Right hindlimb (tissue), 1 donor: ENCODE measurements at regions not wholly inside any gene's neighbourhood (a gene's known extent, or its start where the extent isn't known, plus 50 kb on each side); places are given as distances from the start of the nearest gene placed in this dataset.

Experiments used
- DNase-seq: peaks from one replicate; pipeline ENCODE4 v3.0.0-alpha.2; 2018

DNA sequence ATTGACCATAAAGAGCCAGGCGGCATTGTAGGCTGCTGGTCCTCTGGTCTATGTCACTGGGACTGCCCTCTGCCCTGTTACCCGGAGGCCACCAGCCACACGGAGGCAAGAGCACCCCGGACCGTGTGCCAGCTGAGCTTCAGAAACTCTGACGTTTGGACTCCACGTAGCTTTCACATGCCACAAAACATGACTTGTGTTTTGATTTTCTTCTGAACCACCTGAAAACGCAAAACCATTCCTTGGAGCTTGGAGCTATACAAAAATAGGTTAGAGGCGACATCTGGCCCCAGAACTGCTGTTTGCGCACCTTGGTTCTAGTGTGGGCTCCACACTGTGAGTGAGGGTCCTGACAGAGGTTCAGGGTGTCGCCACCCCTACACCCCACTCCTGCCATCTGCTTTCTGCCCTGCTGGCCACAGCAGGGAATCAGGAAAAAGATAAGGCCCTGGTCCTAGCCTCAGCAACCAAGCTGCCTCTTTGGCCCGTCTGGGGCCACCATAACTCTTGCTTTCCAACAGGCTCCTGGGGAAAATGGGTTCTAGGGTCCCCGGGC lies 151.3 kb upstream of the IRX2 start:
- no peak for DNase-seq

DNA sequence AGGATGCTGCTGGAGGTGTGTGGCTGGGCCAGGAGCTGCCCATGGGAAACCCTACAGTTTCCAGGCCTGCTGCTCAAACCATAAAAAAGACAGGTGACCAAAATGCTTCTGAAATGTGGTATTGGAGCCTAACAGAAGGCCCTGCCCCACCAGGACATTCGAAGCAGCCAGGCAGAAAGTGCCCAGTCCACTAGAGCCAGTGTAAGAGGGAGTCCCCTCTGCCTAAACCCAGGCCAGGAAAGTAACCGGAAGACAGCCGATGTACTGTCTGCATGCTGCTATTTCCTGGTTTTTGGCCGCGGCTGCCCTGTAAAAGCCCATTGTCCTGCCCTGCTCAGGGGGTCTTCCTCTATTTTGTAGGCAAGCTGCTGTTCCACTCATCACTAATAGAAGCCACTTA lies 150.7 kb upstream of the IRX2 start:
- no peak for DNase-seq

DNA sequence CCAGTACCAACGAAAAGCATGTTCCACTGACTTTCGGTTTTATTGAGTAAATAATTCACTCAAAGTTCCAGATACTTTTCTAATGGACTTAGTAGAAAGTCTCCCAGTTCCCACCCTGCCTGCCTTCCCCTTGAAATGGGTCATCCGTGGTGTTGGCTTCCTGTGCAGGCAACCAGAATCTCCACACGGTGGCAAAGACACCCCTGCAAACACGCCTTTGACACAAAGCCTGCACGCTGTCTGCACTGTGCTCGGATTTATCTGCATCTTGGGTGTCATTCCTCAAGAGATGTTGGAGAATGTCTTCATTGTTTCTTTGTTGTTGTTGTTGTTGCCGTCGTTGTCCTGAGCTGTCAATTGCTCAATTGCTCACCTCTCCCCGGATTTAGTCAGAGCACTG lies 150.0 kb upstream of the IRX2 start:
- DNase-seq = no peak

DNA sequence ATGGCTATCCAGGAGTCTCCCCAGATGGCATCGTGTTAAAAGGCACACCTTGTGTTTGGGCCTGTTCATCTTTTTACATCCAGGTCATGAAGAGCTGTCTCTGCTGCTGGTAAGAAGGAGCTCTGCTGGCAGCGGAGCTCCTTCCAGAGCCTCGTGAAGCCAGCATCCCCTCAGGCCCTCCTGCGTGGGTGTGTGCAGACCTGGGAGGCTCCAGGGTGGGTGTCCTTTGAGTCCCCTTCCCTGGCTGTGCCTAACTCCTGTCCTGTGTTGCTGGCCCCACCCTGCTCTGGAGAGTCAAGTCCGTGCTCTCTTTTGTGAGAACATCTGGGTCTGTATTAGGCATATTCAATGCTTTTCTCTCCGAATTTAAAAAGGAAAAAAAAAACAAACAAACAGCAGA lies 149.6 kb upstream of the IRX2 start:
- no peak for DNase-seq

DNA sequence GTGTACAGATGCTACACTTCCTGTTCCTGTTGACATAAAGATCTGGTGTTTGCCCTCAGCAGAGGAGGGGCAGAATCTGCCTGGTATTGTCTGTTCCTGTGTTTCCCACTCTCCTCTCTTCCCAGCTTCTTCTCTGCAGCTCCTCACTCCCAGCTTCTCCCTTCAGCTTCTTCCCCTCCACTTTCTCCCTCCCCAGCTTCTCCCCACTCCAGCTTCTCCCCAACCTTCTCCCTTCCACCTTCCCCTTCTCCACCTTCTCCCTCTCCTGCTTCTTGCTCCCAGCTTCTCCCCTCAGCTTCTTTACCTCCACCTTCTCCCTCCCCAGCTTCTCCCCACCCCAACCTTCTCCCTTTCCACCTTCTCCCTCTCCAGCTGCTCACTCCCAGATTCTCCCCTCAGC lies 148.9 kb upstream of the IRX2 start:
- no peak for DNase-seq

DNA sequence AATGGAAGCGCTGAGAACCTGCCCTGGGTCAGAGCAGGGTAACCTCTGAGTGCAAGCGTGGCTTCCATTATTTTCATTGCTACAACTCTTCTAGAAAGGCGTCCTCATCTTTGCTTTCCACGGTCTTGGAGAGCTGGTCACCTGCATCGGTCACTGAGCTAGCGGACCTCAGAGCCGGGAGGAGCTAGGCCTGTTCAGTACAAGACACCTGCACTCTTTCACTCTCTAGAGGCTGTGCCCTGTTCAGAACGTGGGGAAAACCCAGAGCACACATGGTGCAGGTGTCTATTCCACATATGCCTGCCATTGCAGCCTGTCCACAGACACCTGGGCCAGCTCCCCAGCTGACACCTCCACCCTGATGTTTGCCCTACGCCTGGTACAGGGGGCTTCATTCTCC lies 147.8 kb upstream of the IRX2 start:
- DNase-seq = no peak

DNA sequence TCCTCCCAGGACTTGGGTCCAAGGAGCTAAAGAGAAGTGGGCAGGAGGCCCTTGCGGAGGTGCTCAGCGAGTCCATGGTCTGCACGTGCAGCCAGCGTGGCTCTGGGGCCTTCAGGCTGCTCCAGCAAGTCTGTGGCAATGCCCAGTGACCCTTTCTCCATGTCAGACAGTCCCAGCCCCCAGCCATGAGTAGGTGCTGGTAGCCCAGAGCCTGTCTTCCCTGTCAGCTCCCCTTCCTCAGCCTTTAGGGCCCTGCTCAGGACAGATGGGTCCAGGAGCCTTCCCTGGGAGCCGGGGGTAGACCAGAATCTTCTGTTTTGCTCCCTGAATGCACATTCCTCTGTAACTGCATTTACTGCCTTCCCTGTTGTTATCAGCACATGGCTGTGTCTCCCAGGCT lies 147.2 kb upstream of the IRX2 start:
- DNase-seq = no peak

DNA sequence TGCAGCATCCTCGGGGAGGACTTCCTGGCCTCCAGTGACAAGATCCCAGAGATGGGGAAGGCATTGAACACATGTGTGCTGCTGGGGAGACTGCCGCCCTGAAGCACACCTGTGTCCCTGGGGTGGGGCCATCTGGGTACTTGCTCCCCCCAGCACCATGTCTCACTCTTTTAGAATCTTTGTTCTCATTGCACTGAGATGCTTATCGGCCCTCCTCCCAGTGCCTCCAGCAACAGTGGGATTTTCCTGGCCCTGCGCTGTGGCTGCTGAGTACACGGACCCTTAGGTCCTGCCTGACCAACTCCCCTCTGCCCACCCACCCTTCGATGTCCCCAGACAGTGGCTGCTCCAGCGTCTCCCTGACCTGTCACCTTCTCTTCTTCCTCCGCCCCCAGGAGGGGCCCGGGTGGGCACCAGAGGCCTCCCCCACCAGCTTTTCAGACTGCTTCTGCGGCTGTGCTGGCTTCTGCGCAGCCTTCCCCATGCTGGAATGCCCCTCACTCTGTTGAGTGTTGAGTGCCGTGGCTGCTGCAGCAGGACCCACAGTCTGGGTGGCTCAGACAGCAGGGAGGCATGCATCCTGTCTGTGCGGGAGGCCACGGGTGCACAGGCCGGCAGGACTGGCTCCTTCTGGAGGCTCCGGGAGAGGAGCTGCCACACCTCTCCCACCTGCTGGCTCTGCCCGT lies 145.9 kb upstream of the IRX2 start:
- no peak for DNase-seq

DNA sequence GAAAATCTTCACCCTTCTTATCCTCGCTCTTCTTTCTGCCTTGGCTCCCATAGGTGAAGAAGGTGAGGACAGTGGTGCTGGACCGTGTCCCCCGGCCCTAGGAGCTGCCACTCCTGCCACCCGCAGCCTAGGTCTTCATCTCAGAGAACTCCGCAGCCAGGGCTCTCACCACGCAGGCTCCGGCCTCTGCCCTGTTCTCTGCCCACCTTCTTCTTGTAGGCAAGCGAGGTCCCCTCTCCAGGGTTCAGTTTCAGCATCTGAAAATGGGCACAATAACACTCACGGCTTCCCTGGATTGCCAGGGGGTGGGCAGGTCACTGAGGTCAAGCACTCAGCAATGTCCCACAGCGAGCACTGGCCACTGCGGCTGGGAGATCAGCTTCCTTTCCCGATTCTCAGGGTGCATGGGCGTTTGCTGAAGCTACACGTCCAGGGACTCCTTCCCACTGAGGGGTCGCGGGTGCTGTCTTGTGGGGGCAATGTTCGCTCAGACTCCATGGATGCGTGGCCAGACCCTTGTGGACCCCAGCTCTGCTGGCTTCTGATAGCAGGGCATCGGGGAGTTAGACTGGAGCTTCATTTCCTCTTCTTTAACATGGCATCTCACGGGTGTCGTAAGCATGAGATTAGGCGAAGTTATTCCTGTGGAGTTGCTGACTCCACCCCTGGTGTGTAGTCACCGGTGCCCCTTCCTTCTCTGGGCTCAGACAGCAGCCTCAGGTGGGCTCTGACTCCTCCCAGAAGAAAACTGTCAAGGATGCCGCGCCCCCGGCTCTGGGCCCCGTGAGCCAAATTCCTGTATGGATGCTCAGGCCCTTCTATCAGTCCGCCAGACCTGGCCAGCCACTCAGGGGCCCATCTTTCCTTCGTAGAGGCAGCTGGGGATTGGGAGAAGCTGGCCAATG lies 145.1 kb upstream of the IRX2 start:
- DNase-seq = no peak

DNA sequence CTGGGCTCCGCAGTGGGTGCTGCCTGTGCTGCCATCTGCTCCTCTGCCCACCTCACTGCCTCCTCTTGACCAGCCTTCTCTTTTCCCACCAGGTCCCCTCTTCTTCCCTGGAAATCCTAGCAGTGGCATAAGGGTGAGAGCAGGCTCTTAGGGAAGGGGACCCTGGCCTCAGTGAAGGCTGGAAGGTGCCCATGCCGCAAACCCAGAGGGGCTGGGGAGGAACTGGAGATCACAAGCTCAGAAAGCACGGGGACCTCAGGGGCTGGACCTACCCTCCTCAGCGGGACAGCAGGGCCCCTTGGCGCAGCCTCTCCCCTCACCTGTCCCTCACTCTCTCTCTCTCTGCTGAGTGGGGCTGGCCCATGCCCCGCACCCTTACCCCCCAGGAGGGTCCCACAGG lies 144.4 kb upstream of the IRX2 start:
- DNase-seq = no peak

DNA sequence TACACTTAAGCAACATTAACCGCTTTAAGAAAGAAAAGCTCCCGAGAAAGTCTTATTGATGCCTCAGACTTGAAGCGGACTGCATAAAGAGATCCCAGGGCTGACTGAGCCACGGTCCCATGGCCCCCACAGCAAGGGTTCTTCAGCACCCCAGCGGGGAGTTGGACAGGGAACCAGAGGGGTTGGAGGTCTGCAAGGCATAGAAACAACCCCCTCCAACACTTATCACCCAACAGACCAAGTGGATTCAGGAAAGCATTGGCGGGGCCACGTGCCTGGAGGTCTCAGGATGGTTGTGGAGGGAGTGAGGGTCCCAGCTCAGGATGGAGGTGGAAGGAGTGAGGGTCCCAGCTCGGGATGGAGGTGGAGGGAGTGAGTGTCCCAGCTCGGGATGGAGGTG lies 143.7 kb upstream of the IRX2 start:
- DNase-seq = no peak

DNA sequence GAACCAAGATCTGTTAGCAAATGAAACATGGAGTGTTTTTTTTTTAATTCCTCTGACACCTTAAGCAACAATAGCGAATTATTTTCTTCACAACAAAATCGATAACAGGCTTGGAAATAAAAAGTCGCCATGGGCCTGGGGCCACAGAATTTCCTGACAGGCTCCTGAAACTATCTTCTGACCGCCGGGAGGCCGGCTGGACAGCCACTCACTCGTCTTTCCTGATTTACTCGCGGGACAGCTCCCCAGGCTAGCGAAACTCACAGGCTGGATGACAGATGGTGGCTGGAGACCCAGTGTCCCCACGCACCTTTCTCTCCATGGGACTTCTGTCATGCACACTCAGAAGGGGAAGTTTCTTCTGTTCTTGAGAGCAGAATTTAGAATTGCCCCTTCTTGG lies 143.3 kb upstream of the IRX2 start:
- no peak for DNase-seq

DNA sequence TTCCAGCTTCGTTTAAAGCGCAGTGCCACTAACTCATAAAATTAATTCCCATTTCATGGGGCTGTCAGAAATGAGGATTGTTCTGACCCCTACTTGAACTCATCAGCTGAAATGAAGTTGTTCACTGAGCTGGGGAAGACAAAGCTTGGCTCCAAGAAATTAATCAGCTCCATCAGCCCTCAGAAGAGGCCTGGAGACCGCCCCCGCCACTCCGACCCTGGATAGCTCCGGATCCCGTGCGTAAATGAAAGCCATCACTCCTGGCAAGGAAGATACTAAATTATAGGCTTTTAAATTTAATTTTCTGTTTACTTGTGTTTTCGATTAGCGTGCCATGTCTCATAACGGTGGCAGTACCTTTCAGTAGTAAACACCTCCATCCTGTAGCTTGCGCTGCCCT lies 142.8 kb upstream of the IRX2 start:
- no peak for DNase-seq

DNA sequence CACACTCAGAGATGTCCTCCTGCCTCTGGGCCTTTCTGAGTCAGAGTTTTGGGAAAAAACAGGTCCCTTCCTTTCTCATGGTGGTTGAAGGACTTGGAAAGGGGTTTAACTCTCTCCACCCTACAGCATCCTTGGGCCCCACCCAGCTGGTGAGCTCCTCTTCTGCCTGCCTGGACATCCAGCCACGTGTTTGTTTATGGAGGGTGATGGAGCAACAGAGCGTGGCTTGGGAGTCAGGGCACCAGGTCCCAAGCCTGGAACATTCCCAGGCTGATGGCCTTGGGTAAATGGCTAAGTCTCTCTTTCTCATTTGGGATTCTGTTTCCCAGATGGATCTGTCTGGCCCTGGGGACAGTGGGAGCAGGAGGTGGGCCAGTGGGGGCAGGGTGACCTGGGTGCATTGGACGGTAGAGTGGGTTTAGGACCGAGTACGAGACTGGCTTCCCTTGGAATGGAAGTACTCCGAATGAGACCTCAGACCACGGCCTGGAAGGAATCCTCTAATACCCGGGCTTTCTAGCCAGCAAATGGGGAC lies 141.1 kb upstream of the IRX2 start:
- no peak for DNase-seq

DNA sequence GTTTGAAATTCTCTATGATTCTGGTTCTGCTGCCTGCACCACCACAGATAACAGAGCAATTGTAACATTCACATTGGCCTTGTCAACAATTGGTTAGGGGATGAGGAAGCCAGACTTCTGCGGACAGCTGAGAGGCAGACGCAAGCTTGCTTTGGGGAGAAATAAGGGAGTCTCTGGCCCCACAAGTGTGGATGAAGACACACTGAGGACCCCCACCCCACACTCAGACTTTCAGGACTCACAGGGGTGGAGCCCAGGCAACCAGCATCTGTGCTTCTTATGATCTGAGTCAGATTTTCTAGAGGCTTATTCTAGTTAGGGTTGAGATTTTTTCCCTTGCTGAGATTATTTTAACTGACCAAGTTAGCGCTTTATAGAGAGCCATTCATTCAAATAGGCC lies 140.3 kb upstream of the IRX2 start:
- no peak for DNase-seq

DNA sequence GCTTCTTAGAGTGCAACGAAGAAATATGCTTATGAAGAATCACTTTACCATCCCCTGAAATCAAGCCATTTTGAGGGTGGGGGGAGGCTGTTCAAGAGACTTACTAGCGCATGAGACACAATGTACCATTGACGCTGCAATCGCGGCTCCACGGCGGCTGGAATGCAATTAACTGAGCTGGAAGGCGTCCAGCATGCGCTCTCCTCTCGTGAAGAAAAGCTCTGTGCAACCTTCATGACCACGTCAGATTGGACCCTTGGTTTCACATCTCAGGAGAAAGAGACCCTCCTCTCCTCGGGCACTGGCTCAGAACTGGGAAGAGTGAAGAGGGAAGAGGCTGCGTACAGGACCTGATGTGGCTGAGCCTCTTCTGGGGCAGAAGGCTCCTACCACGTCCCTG lies 138.5 kb upstream of the IRX2 start:
- DNase-seq = no peak

DNA sequence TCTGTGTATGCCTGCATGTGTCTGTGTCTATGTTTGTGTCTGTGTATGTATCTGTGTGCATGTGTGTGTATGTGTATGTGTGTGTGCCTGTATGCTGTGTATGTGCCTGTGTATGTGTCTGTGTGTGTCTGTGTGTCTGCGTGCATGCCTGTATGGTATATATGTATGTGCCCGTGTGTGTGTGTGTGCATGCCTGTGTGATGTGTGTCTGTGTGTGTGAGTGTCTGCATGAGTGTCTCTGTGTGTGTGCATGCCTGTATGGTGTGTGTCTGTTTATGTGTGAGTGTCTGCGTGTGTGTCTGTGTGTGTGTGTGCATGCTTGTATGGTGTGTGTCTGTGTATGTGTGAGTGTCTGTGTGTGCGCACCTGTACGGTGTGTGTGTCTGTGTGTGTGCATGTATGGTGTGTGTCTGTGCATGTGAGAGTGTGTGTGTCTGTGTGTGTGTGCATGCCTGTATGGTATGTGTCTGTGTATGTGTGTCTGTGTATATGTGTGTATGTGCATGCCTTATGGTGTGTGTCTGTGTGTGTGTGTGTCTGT lies 137.1 kb upstream of the IRX2 start:
- DNase-seq = no peak

DNA sequence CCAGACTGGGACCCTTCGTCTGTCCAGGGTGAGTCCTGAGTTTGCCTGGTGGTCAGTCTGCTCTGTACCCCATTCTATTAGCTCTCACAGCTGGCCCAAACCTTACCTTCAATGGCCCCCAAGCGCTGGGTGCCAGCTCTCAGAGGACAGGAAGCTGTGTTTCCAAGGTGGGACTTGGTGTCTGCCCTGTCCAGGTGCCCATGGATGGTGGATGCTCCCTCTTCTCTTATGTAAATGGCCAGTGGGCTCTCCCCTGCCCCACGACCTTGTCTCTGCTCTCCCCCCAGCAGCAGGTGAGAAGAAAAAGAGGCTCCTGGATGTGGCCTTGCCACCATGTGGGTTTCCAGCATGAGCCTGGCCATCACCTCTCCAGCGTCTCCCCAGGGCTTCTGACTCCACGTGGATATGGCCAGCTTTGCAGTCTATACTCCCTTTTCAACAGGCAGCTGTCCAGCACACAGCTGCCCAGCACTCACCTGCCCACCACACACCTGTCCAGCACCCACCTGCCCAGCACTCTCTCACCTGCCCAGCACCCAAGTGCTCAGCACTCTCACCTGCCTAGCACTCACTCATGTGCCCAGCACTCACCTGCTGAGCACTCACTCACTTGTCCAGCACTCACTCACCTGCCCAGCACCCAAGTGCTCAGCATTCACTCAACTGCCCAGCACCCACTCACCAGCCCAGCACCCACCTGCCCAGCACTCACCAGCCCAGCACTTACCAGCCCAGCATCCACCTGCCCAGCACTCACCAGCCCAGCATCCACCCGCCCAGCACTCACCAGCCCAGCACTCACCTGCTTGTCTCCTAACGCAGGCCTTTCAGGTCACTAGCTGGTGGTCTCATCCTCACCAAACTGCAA lies 136.2 kb upstream of the IRX2 start:
- no peak for DNase-seq

DNA sequence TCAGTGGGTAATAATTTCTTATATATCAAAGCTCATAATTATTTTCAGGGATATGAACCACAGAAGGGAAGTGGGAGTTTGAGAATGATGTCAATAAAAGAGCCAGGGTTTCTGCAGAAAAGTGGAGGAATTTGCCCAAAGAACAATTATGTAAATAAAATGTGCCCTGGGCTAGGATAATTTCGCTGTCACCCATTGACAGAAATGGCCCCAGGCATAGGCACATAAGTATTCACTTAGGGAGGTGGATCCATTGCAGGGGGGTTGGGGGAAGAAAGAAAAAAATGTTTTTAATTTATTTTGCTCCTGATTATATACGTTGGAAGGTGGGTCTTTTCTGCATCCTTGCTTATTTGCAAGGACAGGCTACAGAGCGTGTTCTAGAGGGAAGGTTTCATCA lies 135.1 kb upstream of the IRX2 start:
- no peak for DNase-seq

DNA sequence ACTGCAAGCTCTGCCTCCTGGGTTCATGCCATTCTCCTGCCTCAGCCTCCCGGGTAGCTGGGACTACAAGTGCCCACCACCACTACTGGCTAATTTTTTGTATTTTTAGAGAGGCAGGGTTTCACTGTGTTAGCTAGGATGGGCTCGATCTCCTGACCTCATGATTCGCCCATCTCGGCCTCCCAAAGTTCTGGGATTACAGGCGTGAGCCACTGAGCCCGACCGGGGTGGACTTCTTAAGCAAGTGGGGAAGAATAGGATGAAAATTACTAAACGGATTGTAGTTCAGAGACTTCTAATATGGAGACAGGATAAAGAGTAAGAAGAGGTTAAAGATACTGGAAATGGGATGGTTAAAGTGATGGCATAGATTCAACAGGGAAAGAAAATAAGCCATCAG lies 132.3 kb upstream of the IRX2 start:
- no peak for DNase-seq

DNA sequence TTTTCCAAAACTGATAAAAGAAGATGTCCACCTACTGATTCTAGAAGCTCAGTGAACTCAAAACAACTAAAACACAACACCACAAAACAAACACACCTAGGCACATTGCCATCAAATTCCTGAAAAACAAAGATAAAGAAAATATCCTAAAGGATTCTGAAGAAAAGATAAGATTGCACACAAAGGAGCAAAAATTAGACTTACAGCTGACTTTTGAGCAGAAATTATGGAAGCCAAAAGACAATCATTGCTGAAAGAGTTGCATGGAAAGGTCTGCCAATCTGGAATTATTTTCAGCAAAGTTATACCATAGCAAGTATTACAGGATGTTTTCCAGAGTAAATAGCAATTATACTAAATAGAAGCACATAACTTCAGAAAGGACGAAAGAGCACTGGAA lies 128.2 kb upstream of the IRX2 start:
- DNase-seq = no peak

DNA sequence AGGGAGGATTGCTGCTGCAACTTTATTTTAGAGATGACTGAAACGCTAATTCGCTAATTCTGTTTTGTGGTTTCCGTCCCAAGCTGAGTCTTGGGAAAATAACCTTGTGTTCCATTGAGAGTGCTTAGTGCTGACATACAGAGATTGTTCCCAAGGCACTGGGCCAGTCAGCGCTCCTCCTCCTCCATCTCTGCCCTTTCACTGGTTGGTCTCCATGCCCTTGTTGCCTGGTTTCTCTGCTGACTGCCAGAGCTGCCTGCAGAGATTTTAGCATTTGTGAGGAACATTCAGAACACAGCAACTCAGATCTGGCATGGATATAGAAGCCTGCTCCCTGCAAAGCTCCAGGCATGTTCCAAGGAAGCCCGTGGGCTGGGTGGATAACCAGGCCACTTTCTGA lies 126.0 kb upstream of the IRX2 start:
- no peak for DNase-seq

DNA sequence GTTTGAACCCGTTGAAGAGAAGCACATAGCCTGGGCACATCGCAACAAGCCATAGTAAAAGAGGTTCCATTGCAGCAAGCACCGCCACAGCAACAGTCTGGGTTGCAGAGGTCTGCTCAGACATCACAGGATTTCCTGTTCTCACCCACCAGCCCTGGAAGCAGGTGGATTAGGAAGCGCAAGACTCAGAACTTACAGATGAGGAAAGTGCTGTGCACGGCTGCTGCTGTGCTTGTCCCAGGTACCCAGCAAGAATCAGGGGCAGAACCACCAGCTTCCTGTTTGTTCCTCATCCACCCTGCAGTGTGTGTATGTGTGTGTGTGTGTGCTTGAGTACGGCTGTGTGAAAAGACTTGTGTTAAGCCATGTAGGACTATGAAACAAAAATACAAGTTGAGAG lies 124.7 kb upstream of the IRX2 start:
- DNase-seq = no peak
